Common myeloid progenitor, CD34-positive (primary cell): ENCODE measurements at regions not wholly inside any gene's neighbourhood (a gene's known extent, or its start where the extent isn't known, plus 50 kb on each side); places are given as distances from the start of the nearest gene placed in this dataset.

ENCODE experiments used
- CTCF ChIA-PET: fragments of 350-600 bp; sonication (Branson Sonifier 250); formaldehyde crosslinking; loops from one replicate; lab custom pipeline; 2021; ENCODE audit warnings: antibody characterized with exemption; lab: Charles Lee
- POLR2A ChIA-PET: fragments of 350-600 bp; sonication (Branson Sonifier 250); formaldehyde crosslinking; loops from one replicate; lab custom pipeline; 2021; ENCODE audit warnings: antibody characterized with exemption; lab: Charles Lee
- DNase-seq, 3 donors: peaks; one replicate each; pipeline versions ENCODE4 v3.0.0 to v3.0.0-alpha.2; 2013
- H3K27ac ChIP-seq, 2 experiments: 1 replicate in 1 of 2; 2 replicates in 1 of 2; pipeline ENCODE4 v1.7.0; 2013; ENCODE audit warnings: inconsistent platforms in 2 of 2, low read length in 2 of 2, mild to moderate bottlenecking in 2 of 2, low read depth in 1 of 2, moderate library complexity in 1 of 2; ENCODE audit not compliant: severe bottlenecking in 2 of 2, insufficient read depth in 1 of 2, poor library complexity in 1 of 2
- H3K27me3 ChIP-seq, 5 experiments: replicated peaks in 2 of 5; 1 replicate in 3 of 5; 2 replicates in 2 of 5; pipeline versions ENCODE4 v1.6.1 to v1.7.0; 2013; ENCODE audit warnings: low read length in 4 of 5, mild to moderate bottlenecking in 2 of 5, moderate library complexity in 2 of 5, inconsistent platforms in 1 of 5; ENCODE audit not compliant: insufficient read depth in 5 of 5, control insufficient read depth in 4 of 5
- H3K36me3 ChIP-seq, 4 experiments: 1 replicate in 2 of 4; 2 replicates in 2 of 4; pipeline versions ENCODE4 v1.6.1 to v1.7.0; 2013; ENCODE audit warnings: low read length in 3 of 4, control low read depth in 1 of 4, mild to moderate bottlenecking in 1 of 4; ENCODE audit not compliant: control insufficient read depth in 4 of 4, insufficient read depth in 4 of 4
- H3K4me1 ChIP-seq, 4 experiments: 1 replicate in 3 of 4; 2 replicates in 1 of 4; pipeline versions ENCODE4 v1.6.1 to v1.7.1; 2013; ENCODE audit warnings: low read length in 3 of 4, mild to moderate bottlenecking in 3 of 4, control low read depth in 1 of 4, inconsistent platforms in 1 of 4, moderate library complexity in 1 of 4; ENCODE audit not compliant: control insufficient read depth in 4 of 4, insufficient read depth in 4 of 4; ENCODE audit errors: control extremely low read depth in 1 of 4
- H3K4me3 ChIP-seq, 7 experiments: 1 replicate in 4 of 7; 2 replicates in 3 of 7; pipeline versions ENCODE4 v1.5.1 to v1.7.0; 2013; ENCODE audit warnings: mild to moderate bottlenecking in 7 of 7, low read length in 6 of 7, moderate library complexity in 6 of 7, inconsistent platforms in 2 of 7, low read depth in 2 of 7, control low read depth in 1 of 7; ENCODE audit not compliant: insufficient read depth in 4 of 7, control insufficient read depth in 1 of 7; ENCODE audit errors: extremely low read depth in 1 of 7
- H3K9me3 ChIP-seq, 5 experiments: 1 replicate in 4 of 5; 2 replicates in 1 of 5; pipeline versions ENCODE4 v1.6.1 to v1.7.1; 2013; ENCODE audit warnings: low read length in 4 of 5, mild to moderate bottlenecking in 2 of 5, inconsistent platforms in 1 of 5, low read depth in 1 of 5, moderate library complexity in 1 of 5; ENCODE audit not compliant: control insufficient read depth in 4 of 5, insufficient read depth in 2 of 5; ENCODE audit errors: control extremely low read depth in 1 of 5
- WGBS: methylation state at CpG from one replicate; pipeline ENCODE4 v1.1.5; 2013; ENCODE audit not compliant: insufficient coverage; 5-methylcytosine and 5-hydroxymethylcytosine counted together

DNA sequence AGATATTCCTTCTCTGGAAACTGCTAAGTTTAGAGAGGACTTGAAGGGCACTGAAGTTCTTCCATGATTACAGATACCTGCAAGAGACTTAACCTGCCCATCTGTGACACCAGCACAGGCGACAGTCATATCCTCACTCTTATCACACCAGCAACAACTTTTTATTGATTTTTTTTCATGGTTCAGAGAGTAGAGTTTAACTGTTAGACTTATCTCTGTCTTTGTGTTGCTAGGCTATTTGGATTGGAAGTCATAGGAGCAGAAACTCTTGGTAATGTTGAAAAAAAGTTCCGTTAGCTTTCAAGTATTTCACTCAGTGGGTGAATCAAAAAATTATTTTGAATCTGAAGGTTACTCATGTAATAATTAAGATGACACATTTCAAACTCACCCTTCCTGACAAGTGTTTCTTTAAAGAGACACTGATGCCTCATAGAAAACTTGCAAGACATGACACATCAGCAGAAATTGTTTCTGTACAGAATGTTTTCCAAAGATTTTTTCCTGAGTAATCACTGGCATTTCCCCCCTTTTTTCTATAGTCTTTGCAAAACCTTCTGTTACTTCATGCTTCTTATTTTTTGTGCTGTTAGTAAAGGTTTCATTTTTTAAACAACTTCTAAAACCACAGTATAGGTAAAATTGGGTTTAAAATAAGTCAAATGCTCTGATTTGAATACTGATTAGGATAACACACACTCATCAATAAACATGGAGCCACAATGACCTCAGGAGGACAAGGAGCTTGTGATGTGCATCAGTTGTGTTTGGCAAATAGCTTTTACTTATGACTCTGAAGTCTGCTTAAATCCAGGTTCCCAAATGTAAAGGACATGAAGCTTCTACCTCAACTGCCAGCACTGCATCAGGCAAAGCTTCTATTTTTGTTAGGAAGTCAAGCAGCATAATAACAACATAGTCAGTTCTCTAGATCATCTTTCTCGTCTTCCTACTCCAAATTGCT lies 252.9 kb upstream of the MAN1A1 start:
- H3K27me3 ChIP-seq: no peaks in the 10 kb centered on the region
- no peaks in the 10 kb centered on the region for H3K4me1 ChIP-seq
- no peaks in the 10 kb centered on the region for H3K36me3 ChIP-seq
- DNase-seq: no peak
- peaks cover 0 to 3% (median 0%) of the 10 kb centered on the region in 5 experiments for H3K9me3 ChIP-seq
- CTCF ChIA-PET: no interaction called here
- POLR2A ChIA-PET: no interaction called here
- H3K27ac ChIP-seq: no peak overlapping the region
- WGBS: no CpG with 5 or more reads among the region's 3 CpGs
- H3K4me3 ChIP-seq: no peak overlapping the region

- DNase-seq: no peak
- Histone ChIP-seq H3K27me3 (no peaks in the 10 kb centered on the region), H3K4me1 (no peaks in the 10 kb centered on the region), H3K36me3 (no peaks in the 10 kb centered on the region), H3K4me3 (no peak overlapping the region), H3K27ac (no peak overlapping the region), H3K9me3 (peaks cover 0 to 14% (median 3%) of the 10 kb centered on the region in 5 experiments)
- WGBS: no CpG with 5 or more reads among the region's 2 CpGs
- ChIA-PET POLR2A (no interaction called here), CTCF (interaction anchor here (0.5 kb wide), 1 partner anchor 126 kb away, joined by 3 read pairs; no protein-coding TSS in a partner anchor)
Measured at GRCh38 chr6:119598883-119599282, 249.3 kb upstream of the MAN1A1 start.

GRCh38 chr6:119594907-119595306 lies 245.3 kb upstream of the MAN1A1 start:
- H3K9me3 ChIP-seq: peaks cover 0 to 14% (median 1%) of the 10 kb centered on the region in 5 experiments
- H3K27me3 ChIP-seq: no peaks in the 10 kb centered on the region
- no peaks in the 10 kb centered on the region for H3K36me3 ChIP-seq
- no peak overlapping the region for H3K4me3 ChIP-seq
- CTCF ChIA-PET: no interaction called here
- peaks cover 0 to 3% (median 1%) of the 10 kb centered on the region in 4 experiments for H3K4me1 ChIP-seq
- POLR2A ChIA-PET: no interaction called here
- DNase-seq: no peak
- H3K27ac ChIP-seq: no peak overlapping the region

GRCh38 chr6:119591235-119591634 lies 241.7 kb upstream of the MAN1A1 start:
- H3K27me3 ChIP-seq: no peaks in the 10 kb centered on the region
- H3K4me3 ChIP-seq: no peak overlapping the region
- H3K27ac ChIP-seq: no peak overlapping the region
- POLR2A ChIA-PET: no interaction called here
- peaks cover 0 to 5% (median 1%) of the 10 kb centered on the region in 4 experiments for H3K4me1 ChIP-seq
- no peak for DNase-seq
- H3K9me3 ChIP-seq: peaks cover 0 to 4% (median 0%) of the 10 kb centered on the region in 5 experiments
- no CpG with 5 or more reads among the region's 2 CpGs for WGBS
- CTCF ChIA-PET: no interaction called here
- H3K36me3 ChIP-seq: no peaks in the 10 kb centered on the region

DNA sequence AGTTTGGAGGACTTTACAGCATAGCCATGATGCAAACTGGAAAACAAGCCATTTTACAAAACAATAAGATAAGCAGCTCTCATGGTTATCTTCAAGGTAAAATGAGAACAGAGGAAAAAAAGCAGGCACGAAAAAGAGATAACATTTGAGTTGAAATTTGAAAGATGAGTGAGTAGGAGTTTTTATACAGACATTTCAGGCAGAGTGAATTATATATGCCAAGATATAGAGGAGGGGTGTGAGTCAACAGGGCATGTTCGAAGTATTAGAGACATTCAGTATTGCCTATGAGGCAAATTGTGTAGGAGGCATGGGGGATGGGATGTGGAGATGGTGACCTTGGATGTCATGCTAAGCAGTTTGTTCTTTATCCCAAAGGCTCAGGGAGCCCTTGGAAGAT lies 240.5 kb upstream of the MAN1A1 start:
- Histone ChIP-seq H3K4me1 (peaks cover 0 to 5% (median 1%) of the 10 kb centered on the region in 4 experiments), H3K9me3 (no peaks in the 10 kb centered on the region), H3K27ac (no peak overlapping the region), H3K27me3 (no peaks in the 10 kb centered on the region), H3K4me3 (no peak overlapping the region), H3K36me3 (no peaks in the 10 kb centered on the region)
- WGBS: 94% methylated on average over 2 of the region's 2 CpGs
- POLR2A ChIA-PET: no interaction called here
- CTCF ChIA-PET: no interaction called here
- no peak for DNase-seq

GRCh38 chr6:119587537-119587936 lies 238.0 kb upstream of the MAN1A1 start:
- Histone ChIP-seq H3K4me1 (peaks cover 0 to 5% (median 1%) of the 10 kb centered on the region in 4 experiments), H3K36me3 (no peaks in the 10 kb centered on the region), H3K4me3 (no peak overlapping the region), H3K27me3 (no peaks in the 10 kb centered on the region), H3K27ac (no peak overlapping the region), H3K9me3 (no peaks in the 10 kb centered on the region)
- POLR2A ChIA-PET: no interaction called here
- 66% methylated on average over 3 of the region's 3 CpGs for WGBS
- CTCF ChIA-PET: no interaction called here
- DNase-seq: no peak

GRCh38 chr6:119586250-119586882 lies 236.8 kb upstream of the MAN1A1 start:
- Histone ChIP-seq H3K27me3 (no peaks in the 10 kb centered on the region), H3K4me1 (peaks cover 0 to 5% (median 1%) of the 10 kb centered on the region in 4 experiments), H3K27ac (no peak overlapping the region), H3K4me3 (no peak overlapping the region), H3K9me3 (no peaks in the 10 kb centered on the region), H3K36me3 (no peaks in the 10 kb centered on the region)
- no peak for DNase-seq
- POLR2A ChIA-PET: interaction anchor here (0.6 kb wide), 1 partner anchor 90 kb away, joined by 3 read pairs; no protein-coding TSS in a partner anchor
- CTCF ChIA-PET: interaction anchor here (1.2 to 1.4 kb wide), 2 partner anchors 11 to 236 kb away, joined by 3 to 4 read pairs; no protein-coding TSS in a partner anchor
- WGBS: 89% methylated on average over 3 of the region's 3 CpGs
